CD4-positive, alpha-beta T cell treated with Interleukin-1 beta for 1 hour (primary cell): ENCODE measurements at regions not wholly inside any gene's neighbourhood (a gene's known extent, or its start where the extent isn't known, plus 50 kb on each side); places are given as distances from the start of the nearest gene placed in this dataset.

Experiments
- DNase-seq, 2 donors: peaks; one replicate each; pipeline ENCODE4 v3.0.0-alpha.2; 2020 to 2022

- peak; percentile 91 to 94 for DNase-seq
These were observed 64.4 kb upstream of the TM9SF2 start for GRCh38 chr13:99436686-99437416.

DNA sequence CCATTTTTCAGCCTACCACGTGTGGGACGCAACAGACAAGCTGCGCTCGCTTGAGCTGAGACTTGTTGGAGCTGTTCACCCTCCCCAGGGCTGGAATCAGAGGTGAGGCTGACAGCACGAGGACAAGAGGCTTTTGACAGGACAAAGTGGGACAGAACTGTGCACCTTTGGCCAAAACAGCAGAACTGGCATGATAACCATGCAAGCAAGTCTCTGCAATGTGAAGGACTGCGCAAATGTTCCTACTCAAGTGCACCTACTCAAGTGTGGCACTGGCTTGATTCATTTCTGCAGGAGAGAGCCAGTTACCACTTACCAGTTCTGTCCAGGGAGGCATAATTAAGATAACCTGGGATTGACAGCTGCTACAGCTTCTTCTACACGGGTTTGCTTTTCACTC is 62.2 kb upstream of the TM9SF2 start:
- no peak for DNase-seq

DNA sequence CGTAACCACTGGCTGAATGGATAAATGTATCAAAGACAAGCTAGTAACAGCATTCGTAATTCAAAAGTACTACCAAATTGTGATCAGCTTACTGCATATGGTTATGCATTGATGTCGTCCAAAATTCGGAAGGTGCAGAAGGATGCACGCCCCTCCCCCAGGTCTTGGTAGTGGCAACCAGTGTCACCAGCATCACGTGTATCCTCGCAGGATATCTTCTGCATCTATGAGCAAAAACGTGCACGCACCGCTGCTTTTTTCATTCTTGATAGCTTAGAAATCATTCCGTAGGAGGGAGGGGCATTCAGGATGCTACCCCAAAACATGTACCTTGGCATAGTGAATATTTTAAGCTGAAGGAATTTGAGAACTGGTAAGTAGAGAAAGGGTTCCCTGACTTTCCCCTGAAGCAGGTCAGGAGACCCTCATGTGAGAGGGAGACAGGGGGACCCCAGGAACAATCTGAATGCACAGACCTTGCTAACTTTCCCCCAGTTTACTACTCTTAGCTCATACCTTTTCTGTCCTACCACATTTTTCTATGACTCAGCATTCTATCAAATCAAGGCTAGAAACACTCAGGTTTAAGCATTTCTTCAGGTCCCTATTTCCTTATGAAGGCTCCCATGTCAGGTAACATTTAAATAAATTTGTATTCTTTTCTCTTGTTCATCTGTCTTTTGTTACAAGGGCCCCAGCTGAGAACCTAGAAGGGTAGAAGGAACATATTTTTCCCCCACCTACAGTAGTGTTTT is 61.2 kb upstream of the TM9SF2 start:
- no peak for DNase-seq

GRCh38 chr13:99442273-99442895 is 58.9 kb upstream of the TM9SF2 start:
- DNase-seq = peak; percentile 55 to 80

DNA sequence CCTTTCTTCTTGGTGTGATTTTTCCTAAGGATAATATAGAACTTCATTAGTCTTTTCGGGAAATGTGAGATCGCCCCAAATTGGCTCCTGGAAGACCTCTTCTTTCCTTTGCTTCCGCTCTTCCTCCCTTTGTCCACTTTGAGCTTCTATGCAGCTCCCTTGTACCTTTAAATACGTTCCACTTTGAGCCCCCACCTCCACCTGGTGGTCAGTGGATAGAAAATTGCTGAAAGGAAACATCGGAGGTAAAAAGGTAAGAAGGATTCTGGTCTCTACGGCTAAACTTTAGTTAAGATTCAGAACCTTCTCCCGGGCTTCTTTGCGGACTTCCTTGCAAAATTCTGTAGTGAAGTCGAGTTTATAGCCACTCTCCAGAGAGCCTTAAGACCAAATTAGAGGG is 55.0 kb upstream of the TM9SF2 start:
- no peak for DNase-seq

GRCh38 chr13:99448546-99448945 is 52.7 kb upstream of the TM9SF2 start:
- DNase-seq = no peak

DNA sequence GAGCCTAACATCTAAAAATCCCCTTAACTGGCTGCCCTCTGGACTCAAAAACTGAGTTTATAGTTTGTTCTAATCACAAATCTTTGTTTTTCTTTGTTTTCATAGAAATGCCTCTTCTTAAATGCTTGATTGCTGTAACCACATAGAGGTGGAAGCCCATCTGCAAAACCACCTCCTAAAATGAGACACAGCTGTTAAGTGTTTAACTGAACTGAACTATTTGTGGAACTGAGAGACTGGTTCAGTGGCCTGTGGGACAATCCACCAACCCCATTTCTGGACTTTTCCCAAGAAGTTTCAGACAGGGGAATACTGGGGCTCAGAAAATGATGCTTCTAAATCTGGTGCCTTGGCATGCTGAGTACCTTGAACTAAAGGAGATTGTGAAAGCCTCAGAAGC is 50.9 kb upstream of the TM9SF2 start:
- DNase-seq = no peak
